NCI-H2227 treated with DMSO at 0.1 percent for 48 hours (cell line): ENCODE measurements at regions not wholly inside any gene's neighbourhood (a gene's known extent, or its start where the extent isn't known, plus 50 kb on each side); places are given as distances from the start of the nearest gene placed in this dataset.

Source experiments
- DNase-seq: peaks from one replicate; lab custom pipeline; 2025; lab: John Stamatoyannopoulos, UW

GRCh38 chr22:47373648-47374272 lies 611.3 kb downstream of the TBC1D22A start:
- no peak for DNase-seq

GRCh38 chr22:47372596-47373385 lies 610.3 kb downstream of the TBC1D22A start:
- no peak for DNase-seq

GRCh38 chr22:47372111-47372581 lies 609.7 kb downstream of the TBC1D22A start:
- DNase-seq: no peak

GRCh38 chr22:47371263-47372090 lies 609.0 kb downstream of the TBC1D22A start:
- no peak for DNase-seq

- DNase-seq: no peak
These were observed 608.2 kb downstream of the TBC1D22A start for GRCh38 chr22:47370448-47371262.

DNA sequence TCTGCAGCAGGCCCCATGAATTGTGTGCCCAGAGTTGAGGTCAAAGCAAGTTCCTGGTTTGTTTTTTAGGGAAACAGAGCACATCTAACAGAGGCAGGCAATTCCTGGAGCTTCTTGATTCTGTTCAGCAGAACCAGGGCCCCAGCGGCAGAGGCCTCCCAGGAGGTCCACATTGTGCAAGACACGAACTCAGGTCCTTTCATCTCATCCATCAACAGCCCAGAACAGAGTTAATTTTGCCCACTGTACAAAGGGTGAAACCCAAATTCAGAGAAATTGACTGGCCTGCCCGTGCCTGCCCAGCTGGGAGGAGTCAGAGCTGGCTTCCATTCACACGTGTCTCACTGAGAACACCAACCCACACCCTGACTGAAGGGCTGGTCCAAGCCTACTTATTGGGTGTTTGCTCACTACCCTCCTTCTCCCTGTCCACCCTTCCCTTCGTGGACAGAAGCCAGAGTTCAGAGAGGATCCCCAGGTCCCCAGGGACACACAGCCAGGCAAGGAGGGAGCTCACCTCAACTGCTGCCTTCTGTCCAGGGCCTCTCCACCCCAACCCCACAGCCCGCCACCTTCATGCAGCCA lies 607.1 kb downstream of the TBC1D22A start:
- no peak for DNase-seq

DNA sequence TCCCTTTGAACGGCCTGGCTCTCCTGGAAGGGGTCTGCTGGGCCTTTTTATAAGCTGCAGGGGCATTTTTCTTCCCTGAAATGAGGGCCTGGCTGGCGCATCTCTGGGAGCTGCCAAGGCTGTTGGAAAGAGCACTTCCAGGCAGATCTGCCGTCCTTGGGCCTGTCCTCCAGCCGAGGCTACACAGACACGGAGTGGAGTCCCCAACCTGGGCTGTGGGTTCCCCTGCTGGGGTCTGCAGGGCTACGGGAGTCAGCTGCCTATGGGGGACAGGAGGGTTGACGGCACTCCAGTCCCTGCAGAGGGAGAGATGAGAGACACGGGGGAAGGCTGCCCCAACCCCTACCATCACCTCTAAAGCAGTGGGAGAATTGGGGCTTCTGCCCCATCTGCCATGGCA lies 606.6 kb downstream of the TBC1D22A start:
- DNase-seq: no peak

DNA sequence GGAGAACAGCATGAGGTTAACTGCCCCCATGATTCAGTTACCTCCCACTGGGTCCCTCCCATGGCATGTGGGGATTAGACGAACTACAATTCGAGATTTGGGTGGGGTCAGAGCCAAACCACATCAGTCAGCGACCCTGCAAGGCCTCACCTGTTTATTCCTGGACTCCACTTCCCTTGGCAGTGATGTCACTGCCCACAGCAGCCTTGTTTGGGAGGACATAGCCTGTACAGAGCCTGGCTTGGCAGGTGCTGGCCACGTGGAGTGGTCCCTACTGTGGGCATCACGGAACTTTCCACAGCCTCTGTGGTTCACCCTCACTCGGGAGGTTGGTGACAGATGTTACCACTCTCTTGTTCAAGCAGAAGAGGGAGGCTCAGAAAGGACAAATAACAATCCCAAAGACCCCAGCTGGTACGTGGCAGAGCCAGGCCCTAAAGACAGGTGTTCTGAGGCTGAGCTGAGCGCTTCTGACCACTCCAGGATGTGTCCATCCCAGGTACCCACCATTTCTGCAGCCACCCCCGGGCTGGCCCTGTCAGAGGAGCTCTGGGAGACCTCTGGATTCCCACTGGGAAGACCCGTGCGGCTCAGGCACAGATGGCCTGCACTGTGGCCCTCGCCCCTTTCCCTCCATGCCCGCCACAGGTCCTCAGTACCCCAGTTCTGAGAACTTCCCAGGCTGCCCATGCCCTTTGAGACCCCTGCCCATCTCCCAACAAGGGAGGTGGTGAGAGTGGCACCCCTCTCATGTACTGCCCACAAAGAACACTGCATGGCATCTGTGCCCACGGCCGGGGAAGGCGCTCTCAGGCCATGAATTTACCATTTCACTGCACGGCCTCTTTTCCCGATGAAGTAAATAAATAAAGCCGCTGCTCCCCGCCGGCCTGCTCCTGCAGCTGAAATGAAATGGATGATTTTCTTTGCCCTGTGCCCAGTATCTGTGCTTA lies 605.8 kb downstream of the TBC1D22A start:
- DNase-seq: no peak

DNA sequence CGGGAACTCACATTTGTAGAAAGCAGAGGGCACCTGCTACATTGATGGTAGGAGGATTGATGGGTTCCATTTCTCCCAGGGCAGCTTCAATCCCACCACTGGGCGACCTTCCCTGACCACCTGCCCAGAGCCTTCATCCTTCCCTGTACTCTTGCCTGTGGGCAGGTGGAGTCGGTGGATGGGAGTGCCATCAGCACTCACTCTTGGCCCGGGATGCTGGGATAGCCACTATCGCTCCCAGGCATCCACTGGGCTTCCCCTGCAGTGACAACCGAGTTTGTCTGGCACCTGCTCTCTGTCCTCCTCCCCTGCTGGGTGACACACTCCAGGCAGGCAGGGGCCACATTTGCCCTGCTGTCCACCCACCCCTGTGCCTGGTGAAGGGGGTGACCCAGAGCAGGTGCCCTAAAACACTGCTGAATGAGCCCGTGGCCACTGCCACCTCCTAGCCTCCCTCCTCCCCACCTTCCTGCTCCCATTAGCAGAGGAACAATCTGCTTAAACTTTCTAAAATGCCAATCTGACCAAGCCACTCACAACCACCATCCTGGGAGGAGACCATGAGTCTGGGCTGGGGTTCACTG lies 604.7 kb downstream of the TBC1D22A start:
- DNase-seq: no peak

DNA sequence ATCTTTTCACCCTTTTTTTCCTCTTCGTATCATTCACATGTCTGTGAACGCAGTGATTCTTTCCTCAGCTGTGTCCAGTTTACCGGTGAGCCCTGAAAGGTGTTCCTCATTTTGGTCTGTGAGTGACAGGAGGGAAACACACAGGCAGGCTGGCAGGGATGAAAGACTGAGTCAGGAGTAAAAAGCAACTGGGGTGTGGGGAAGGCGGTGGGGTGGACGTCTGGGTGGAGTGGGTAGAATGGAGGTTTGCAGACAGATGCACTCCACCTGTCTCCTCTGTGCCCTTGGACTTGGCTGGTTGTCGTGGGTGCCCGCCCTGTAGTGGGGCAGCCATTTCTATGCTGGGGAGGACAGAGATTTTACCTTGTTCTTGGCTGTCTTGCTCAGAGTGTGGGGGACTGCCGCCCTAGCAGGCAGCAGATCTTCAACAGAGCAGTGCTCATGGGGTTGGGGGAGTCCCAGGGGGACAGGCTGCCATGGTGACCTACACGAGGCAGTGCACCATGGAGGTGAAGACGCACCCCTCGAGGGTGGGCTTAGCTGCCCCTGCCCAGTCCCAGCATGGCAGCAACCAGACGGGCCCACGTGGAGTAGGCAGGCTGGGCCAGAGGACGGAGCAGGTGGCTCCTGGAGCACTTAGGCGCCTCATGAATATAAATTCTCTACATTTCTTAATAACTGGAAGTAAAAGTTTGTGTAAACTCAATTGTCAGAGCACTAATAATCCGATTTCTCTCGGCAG lies 603.7 kb downstream of the TBC1D22A start:
- no peak for DNase-seq

- no peak for DNase-seq
These were observed 598.8 kb downstream of the TBC1D22A start for GRCh38 chr22:47361247-47361646.

DNA sequence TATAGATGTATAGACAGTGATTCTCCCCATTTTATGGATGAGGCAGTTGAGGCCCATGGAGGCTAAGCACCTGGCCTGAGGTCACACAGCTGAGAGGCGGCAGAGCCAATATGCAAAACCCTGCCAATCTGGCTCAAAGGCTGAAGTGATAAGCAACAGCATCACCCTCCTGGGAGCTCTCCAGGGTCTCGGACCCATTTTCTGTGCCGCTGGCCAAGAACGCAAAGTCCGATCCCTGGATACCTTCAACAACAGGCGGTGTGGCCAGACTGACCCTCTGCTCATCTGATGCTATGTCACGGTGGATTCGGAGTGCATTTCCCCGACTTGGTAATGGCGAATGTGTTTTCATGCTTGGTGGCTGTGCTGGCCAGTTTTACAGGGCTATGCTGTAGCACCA lies 595.0 kb downstream of the TBC1D22A start:
- no peak for DNase-seq

DNA sequence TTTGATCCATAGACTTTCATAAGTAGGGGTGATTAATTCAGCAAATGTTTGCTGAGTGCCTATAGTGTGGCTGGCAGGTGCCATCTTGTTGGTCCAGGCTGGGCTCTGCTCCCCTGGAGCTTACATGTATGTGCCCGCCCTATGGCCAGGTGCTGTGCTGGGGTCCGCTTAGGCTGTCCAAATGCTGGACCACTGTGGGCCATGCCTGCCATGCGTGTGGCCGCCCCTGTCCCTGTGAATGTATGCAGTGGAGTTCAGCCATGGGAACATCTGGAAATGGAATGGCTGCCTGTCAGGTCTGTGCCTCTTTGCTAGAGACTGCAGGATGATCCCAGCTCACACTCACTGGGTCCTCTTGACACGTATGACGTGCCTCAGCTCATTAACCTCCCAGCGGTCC lies 594.6 kb downstream of the TBC1D22A start:
- DNase-seq: no peak

DNA sequence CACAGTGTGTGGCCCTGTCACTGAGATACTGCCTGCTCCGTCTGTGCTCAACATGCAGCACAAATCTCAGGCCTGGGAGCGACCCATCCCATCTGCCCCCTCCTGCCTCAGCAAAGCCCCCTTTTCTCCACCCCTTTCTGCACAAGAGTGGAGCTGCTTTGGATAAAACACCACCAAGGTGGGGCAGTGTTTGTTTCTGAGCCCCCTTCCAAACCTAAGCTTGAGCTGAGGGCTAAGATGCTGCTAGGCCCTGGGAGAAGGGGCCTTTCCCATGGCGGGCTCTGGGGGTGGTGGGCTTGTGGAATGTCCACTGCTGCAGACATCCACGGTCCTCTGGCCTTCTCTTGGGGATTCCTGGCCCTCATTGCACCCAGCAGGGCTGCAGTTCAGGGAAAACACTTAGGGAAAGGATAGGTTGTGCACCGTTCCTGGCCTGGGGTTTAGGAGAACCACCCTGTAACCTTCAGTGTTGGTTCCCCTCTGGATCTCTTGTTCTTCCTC lies 594.1 kb downstream of the TBC1D22A start:
- DNase-seq: no peak

GRCh38 chr22:47355776-47356510 lies 593.5 kb downstream of the TBC1D22A start:
- DNase-seq: no peak

DNA sequence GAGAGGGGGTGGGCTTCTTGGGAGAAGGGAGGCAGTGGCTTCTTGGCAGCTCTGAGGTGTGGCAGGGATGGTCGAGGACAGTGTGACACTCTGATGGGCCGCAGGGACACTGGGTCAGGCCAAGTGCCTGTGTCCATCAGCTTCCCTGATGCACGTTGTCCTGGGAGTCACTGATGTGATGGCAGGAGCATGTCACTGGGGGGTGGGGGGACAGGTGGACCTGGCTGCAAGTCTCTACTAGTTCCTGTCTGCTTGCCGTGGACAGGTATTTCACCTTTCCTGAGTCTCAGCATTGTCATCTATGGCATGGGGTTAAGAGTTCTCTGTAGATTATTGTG lies 592.9 kb downstream of the TBC1D22A start:
- no peak for DNase-seq

- no peak for DNase-seq
These were observed 592.4 kb downstream of the TBC1D22A start for GRCh38 chr22:47354668-47355387.
